EH (cell line): ENCODE measurements at regions not wholly inside any gene's neighbourhood (a gene's known extent, or its start where the extent isn't known, plus 50 kb on each side); places are given as distances from the start of the nearest gene placed in this dataset.

Source experiments
- DNase-seq: peaks from one replicate; pipeline ENCODE4 v3.0.0-alpha.2; 2015; ENCODE audit warnings: low read depth

DNA sequence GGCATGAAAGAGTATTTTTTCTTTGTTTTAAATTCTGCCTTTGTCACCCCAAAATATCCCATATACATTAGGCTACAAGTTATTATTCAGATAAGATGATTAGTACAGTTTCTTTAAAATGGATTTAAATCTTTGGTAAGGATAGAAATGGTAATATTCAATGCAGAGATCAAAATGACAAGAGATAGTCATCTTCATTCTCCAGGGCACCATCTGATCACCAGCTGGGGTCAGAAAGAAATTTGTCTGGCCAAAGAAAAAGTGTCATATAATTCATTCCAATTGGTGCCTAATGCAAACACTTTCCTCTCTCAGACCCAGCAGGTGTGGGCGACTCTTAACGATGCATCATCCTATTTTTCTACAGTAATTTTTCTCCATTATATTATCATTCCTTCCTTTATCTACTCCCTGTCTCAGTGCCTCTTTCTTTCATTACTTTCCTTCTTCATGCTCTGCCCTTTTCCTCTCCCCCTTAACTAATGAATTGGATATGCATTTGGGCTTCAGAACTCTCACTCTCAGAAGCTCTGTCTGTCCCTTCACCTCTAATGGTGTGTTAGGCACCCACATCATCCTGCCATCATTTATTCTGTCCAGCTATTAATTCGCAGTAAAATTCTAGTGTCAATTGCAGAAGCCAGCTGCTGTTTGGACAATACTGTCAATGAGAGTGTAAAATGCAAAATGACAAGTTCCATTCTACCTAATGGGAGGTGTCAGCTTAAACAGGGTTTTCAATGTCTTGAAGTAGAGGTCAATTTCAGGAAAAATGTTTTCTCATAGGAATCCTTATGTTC lies 570.5 kb downstream of the TDRD15 start:
- DNase-seq: no peak

DNA sequence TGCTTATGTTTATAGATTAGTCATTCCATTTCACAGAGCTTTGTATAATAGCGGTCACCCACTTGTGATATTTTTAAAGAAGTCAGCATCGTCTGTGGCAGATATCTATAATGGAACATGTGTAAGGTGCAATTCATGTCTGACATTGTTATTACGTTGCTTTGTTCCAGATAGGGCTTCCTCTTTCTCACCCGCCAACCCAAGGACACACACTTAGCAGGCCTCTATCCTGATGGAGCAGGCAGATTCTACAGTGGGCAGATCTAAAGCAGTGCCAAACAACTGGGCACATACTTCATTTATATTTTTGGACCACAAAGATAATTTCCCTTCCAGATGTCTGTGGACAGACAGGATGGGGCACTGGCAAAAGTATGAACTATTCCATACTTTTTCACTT lies 573.1 kb downstream of the TDRD15 start:
- DNase-seq: no peak

DNA sequence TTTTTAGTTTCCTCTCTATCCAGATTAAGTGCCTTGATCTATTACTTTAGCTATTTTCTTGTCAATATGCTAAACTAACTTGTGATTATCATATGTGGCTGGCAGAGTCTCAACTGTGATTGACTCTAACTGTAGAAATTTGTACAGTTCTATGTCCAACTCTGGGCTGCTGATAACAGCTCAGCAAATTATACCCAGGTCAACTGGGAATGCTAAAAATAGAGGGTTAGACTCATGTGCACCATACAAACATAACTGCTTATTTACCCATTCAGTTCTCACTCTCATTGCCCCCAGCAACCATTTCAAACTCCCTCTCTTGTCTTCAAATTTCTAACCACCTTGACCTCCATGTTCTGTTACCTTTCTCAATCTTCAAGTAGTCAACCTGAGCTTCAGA lies 576.9 kb downstream of the TDRD15 start:
- no peak for DNase-seq

DNA sequence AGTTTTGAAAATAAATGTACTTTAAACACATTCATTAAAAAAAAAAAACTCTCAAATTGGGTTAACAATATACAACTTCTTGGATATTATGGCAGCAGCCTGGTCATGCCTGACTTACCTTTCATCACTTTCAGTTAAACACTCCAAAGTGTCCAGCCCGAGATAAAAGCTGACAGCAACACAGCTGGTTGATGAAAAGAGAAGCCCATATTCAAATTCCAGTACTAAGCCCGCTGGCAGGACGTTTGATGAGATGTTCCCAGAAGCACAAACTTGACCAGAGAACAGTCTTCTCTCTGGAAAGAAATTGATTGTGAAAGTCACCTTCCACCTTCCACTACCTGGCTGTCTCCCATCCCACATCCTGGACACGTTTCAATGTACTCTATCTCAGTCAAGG lies 586.3 kb downstream of the TDRD15 start:
- no peak for DNase-seq

DNA sequence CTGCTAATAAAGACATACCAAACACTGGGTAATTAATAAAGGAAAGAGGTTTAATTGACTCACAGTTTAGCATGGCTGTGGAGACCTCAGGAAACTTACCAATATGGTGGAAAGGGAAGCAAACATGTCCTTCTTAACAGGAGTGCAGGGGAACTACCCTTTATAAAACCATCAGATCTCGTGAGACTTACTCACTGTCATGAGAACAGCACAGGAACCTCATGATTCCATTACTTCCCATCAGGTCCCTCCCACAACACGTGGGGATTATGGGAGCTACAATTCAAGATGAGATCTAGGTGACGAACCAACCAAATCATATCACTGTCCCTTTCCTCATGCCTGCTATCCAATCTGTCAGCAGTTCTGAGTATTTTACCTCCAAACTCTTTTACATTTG lies 586.7 kb downstream of the TDRD15 start:
- DNase-seq: no peak

DNA sequence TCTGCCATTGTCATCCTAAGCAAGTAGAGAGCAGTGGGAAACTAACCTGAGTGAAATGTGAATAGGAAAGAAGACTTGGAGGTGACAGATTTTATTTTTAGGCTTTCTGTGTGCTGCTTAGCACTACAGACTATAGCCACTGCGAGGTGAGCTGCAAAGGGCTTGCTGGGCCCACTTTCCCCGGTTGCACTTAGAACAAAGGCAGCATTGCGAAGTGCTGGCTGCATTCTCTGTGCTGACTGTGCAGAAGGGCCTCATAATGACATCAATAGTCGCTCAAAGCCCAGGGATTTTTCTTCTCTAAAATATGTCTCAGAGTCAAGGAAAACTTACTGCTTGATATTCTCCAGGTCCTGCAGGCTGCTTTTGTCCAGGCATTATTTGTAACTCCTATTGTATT lies 592.1 kb downstream of the TDRD15 start:
- DNase-seq: no peak

DNA sequence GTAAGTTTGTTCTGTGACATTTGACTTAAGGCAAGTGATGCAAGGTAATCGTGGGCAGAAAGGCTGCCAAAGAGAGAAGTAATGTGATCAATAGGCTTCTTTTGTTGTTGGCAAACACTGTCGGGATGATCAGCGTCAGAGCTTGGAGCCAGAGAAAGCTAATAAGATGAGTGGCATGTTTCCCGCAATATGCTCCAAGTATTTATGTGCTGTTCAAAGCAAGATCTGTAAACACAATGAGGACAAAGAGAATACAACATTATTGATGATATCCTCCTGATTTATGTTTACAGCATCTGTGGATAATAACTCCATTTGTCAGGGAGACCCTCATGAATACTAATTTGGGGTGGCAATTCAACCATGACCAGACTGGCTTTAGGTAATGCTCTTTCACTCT lies 603.3 kb downstream of the TDRD15 start:
- DNase-seq: no peak

DNA sequence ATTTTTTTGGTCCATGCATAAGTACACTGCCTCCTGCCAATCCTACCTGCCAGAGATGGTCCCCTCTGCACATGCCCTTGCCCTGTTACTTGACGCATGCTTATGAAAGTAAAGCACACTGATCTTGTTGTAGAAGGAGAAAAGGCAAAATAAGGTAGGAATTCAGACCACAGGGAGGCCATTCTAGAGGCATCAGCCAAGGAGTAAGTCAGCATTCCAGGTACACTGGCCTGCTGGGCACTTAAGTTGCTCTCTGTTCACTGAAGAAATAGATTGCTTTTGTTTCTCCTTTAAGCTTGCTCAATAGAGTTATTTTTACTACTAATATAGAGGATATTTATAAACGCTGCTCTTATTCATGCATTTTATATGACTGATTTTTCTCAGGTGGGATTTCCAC lies 604.4 kb downstream of the TDRD15 start:
- DNase-seq: no peak

DNA sequence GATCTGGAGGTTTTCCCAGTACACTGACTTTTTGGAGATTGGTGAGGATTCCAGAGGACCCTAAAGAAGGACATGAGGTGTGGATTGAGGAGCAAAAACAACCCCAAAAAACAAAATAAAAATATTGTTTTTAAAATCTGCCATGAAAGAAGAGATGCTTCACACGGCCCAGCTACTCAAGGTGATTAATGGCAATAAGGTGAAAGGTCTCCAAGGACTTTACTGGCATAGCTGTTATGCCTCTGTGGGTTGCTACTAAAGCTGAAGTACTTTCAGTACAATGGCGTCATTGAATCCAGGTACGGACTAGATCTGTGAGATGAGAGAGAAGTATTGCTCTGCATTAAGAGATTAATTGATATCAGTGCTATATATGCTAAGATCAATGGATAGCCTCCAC lies 606.4 kb downstream of the TDRD15 start:
- DNase-seq: no peak

DNA sequence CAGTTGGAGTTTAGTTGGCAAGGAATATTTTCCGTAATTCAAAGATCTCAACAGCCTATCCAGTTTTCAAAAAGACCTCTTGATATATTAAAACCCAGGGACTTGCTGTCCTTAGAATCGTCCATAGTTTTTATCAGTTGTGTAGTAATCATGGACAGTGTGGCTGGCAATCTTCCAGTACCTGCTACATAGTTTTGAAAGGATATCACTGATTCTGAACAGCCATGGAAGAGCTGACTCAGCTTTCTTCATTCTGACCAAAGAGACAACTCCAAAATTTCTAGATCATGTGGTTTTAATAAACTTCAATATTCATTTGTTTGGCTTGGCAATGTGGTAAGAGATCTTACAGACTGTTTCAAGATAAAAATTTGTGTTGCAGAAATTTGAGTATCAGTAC lies 616.7 kb downstream of the TDRD15 start:
- DNase-seq: peak; percentile 20

DNA sequence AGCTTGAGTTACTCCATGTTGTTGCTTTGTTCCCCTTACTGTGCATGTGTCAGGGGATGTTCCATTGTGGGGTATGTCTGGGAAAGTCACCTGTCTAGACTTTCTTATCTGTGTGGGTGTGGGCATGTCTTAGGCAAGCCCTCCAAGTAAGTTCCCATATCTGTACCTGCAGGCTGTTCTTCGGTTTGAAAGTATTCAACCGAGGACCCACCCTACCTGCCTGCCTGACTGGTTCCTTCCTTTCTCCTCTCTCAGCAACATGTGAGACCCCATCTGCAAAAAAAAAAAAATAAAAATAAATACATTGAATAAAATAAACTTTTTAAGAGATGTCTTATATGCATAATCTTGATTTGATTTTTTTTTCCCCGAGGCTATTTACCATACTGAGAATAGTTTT lies 622.7 kb downstream of the TDRD15 start:
- no peak for DNase-seq

DNA sequence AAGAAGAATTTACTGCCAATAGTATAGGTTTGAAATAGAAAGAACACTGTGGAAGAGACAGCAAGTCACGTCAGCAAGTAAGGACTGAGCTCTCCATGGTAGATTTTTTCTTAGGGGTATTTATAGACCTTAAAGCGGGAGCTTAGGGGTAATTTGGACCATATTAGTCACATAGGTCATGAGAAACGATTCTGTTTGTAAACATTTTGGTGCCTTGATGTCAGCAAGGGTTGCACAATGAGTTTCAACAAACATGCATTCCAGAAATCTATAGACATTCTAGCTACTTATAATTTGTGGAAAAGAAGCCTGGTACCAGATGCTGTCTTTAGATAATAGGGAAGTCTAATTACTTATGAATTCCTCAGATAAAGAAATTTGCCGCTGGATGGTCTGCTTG lies 624.7 kb downstream of the TDRD15 start:
- DNase-seq: peak; percentile 21

DNA sequence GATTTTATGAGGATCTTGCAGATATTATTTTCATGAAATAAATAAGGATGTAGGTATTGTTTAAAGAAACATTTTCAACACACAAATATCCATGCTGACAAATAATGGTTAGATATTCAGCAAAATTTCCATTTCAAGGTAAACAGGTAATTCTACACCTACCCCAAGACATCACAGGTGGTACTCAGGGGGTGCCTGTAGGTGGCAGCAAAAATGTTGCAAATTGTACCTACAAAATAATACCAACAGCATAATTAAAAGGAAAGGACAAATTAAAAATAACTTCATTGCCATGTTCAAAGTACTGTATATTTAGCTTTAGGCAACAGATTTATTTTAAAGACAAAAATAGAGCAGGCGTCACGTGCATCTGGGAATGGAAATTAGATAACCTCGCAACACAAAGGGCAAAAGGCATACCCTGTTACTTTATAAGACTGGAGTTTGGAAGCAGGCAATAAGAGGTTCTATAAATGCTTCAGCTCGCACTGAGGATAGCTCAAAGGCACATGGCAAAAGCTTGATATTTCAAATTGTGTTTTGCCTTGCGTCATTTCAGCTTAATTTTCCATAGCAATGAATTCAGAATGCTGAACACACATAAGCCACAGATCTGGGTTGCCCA lies 630.5 kb downstream of the TDRD15 start:
- DNase-seq: no peak

DNA sequence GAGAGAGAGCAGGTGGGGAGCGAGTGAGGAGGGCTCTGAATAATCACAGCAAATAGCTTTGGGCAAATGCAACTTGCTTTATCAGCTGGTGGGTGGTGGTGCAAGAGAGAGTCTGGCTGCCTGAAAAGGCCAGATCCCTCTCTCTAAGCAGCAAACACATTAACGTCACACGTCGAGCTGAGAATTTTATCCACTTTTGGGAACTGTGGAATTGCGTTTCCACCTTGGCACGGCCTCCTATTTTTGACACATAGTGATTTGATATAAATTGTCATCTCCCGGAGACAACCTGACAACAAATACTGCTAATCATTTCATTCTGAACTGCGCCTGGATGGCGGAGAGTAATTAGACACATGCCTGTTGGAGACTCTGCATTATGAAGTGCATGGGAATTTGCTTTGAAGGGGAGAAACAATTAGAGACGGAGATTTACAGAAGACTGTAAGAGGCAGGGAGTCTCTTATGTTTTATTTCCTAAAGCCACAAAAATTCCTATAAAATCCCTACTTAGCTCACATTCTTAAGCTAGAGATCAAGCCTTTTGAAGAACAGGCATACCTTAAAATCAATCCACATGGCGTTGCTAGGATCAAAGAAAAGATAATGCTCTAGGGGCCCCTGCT lies 634.1 kb downstream of the TDRD15 start:
- DNase-seq: peak; percentile 43

DNA sequence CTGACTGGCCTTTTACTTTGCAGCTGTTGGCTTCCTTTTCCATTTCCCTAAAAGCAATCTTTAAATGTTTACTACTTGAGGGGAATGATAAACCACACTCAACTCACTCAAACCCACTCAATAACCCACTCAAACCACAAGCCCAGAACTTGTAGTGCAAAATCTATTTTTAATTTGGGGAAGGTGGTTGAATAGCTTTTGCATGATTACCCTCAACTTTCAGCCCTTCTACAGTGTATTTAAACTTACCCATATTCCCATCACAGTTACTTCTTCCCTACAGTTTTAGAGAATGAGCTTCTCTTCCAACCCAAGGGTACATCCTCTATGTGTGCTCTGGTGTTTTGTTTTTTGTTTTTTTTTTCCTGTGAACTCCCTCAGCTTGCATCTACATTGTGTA lies 636.1 kb downstream of the TDRD15 start:
- no peak for DNase-seq

DNA sequence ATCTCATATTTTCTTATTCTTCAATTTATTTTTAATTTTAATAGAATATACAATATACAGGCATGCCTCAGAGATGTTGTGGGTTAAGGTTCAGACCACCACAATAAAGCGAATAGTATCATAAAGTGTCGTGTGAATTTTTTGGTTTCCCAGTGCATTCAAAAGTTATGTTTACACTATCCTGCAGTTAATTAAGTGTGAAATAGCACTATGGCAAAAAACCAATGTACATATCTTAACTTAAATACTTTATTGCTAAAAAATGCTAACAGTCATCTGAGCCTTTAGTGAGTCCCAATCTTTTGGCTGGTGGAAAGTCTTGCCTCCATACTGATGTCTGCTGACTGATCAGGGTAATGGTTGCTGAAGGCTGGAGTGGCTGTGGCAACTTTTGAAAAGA lies 637.6 kb downstream of the TDRD15 start:
- DNase-seq: no peak

DNA sequence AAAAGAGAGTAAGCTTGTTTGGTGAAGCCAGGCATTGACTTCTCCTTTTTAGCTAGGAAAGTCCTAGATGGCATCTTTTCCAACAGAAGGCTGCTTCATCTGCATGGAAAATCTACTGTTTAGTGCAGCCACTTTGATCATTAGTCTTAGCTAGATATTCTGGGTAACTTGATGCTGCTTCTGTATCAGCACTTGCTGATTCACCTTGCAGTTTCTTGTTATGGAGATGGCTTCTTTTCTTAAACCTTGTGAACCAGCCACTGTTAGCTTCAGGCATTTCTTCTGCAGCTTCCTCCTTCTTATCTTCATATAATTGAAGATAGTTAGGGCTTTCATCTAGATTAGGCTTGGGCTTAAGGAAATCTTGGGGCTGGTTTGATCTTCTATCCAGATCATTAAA lies 639.7 kb downstream of the TDRD15 start:
- no peak for DNase-seq

DNA sequence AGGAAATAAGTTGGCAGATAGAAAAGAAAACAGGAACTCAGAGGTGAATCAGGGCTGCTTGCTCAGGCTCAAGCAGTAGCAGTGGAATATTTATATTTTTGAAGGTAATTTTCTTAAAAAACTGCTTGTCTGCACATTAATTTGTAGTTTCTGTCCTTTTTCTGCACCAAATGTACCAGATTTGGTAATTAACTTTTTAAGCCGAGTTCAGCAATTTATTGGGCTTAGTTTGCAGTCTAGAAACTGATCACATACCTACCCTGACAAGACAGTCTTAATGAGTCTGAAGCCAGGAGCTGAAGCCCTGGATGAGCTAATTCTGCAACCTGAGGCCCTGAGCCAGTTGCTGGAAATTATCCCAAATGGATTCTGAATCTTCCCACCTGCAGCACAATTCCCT lies 647.0 kb downstream of the TDRD15 start:
- no peak for DNase-seq

DNA sequence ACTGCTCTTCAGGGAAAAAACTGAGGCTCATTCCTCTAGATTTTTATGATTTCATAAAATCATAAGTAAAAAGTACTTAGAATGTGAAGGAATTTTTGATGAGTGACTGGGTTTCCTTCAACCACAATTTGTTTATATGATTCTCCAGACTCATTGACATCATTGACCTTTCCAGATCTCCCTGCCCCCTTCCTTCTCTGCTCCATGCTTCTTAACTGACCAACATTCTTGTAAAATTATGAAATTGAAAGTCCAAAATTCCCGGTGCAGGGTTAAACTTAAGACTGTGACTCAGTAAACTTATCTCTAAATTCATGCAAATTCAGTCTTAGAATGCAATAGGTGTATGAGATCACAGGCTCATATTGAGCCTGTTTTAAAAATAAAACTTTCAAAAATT lies 648.9 kb downstream of the TDRD15 start:
- peak; percentile 86 for DNase-seq

DNA sequence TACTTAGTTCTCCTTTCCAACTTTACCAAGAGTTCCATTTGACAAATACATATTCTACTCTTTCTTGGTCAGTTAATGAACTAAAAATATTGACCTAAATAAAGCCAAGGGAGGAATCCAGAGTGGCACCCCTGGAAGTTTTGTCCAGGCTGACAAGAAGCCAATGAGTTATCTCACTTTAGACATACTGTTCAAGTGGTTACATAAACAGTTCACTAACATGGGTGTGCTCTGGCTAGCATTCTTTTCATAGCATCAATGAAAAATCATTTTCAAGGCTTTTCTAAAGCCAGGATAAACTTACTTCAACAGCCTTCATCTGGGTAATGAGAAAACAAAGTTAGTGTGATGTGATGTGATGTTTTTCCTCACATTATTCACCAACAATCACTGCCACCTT lies 649.4 kb downstream of the TDRD15 start:
- DNase-seq: peak; percentile 48

DNA sequence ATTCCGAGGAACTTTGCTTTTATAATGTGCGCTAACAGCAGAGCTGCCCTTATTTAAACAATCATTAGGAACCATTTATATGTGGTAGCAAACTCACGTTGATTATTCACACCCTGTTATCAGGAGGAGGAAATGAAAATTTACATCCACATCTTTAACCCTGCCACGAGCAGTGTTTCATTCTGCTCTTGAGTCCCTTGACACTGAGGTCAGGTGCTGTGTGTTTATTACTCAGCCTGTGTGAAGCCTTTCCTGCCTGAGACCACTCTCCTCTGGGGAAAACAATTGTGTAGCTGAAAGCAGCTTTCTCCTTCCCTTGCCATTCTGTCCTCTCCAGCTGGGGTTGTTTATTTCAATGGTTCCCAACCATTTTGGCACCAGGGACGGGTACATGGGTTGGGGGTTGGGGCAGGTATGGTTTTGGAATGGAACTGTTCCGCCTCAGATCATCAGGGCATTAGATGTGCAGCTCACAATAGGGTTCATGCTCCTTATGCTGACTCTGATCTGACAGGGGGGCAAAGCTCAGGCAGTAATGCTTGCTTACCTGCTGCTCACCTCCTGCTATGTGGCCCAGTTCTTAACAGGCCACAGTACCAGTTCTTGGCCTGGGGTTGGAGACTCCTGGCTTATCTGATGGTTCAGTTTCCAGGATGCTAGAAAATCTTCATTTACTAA lies 651.1 kb downstream of the TDRD15 start:
- DNase-seq: no peak

DNA sequence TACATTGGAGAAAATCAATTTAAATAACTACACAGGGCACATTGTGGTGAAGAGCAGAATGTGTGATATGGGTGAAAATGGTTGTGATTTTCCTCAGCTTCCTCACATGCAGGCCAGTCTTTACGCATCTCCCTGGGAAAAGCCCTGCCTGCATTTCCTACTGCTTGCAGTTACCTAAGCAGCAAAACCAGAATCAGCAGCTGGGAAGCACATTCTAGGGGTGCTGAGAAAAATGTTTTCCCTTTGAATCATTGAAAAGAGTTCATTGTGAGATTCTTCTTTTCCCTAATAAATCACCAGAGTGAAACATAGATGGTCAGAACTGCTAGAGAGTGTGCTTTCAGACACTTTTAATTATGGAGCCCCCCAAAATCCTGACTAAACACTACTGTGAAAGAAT lies 656.0 kb downstream of the TDRD15 start:
- DNase-seq: peak; percentile 27

DNA sequence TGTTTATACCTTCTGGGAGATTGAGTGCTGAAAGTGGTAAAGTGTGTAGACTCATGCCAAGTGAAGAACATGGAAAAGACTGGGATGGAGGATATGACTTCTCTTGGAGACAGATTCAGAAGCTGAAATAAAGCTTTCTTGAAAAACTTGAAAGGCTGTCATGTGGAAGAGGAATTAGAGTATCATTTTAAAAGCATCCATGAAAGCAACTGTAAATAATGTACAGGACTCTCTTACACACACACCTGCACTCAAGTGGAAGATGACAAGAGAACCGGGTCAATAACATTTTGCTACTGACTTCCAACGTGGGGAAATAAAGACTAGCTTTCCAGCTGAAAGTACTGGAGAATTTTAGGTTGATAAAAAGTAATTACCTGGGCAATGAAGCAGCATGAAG lies 658.2 kb downstream of the TDRD15 start:
- no peak for DNase-seq
